Common myeloid progenitor, CD34-positive (primary cell): ENCODE measurements at regions not wholly inside any gene's neighbourhood (a gene's known extent, or its start where the extent isn't known, plus 50 kb on each side); places are given as distances from the start of the nearest gene placed in this dataset.

Experiments used
- CTCF ChIA-PET: fragments of 350-600 bp; sonication (Branson Sonifier 250); formaldehyde crosslinking; loops from one replicate; lab custom pipeline; 2021; ENCODE audit warnings: antibody characterized with exemption; lab: Charles Lee
- POLR2A ChIA-PET: fragments of 350-600 bp; sonication (Branson Sonifier 250); formaldehyde crosslinking; loops from one replicate; lab custom pipeline; 2021; ENCODE audit warnings: antibody characterized with exemption; lab: Charles Lee
- DNase-seq, 3 donors: peaks; one replicate each; pipeline versions ENCODE4 v3.0.0 to v3.0.0-alpha.2; 2013
- H3K27ac ChIP-seq, 2 experiments: 1 replicate in 1 of 2; 2 replicates in 1 of 2; pipeline ENCODE4 v1.7.0; 2013; ENCODE audit warnings: inconsistent platforms in 2 of 2, low read length in 2 of 2, mild to moderate bottlenecking in 2 of 2, low read depth in 1 of 2, moderate library complexity in 1 of 2; ENCODE audit not compliant: severe bottlenecking in 2 of 2, insufficient read depth in 1 of 2, poor library complexity in 1 of 2
- H3K27me3 ChIP-seq, 5 experiments: replicated peaks in 2 of 5; 1 replicate in 3 of 5; 2 replicates in 2 of 5; pipeline versions ENCODE4 v1.6.1 to v1.7.0; 2013; ENCODE audit warnings: low read length in 4 of 5, mild to moderate bottlenecking in 2 of 5, moderate library complexity in 2 of 5, inconsistent platforms in 1 of 5; ENCODE audit not compliant: insufficient read depth in 5 of 5, control insufficient read depth in 4 of 5
- H3K36me3 ChIP-seq, 4 experiments: 1 replicate in 2 of 4; 2 replicates in 2 of 4; pipeline versions ENCODE4 v1.6.1 to v1.7.0; 2013; ENCODE audit warnings: low read length in 3 of 4, control low read depth in 1 of 4, mild to moderate bottlenecking in 1 of 4; ENCODE audit not compliant: control insufficient read depth in 4 of 4, insufficient read depth in 4 of 4
- H3K4me1 ChIP-seq, 4 experiments: 1 replicate in 3 of 4; 2 replicates in 1 of 4; pipeline versions ENCODE4 v1.6.1 to v1.7.1; 2013; ENCODE audit warnings: low read length in 3 of 4, mild to moderate bottlenecking in 3 of 4, control low read depth in 1 of 4, inconsistent platforms in 1 of 4, moderate library complexity in 1 of 4; ENCODE audit not compliant: control insufficient read depth in 4 of 4, insufficient read depth in 4 of 4; ENCODE audit errors: control extremely low read depth in 1 of 4
- H3K4me3 ChIP-seq, 7 experiments: 1 replicate in 4 of 7; 2 replicates in 3 of 7; pipeline versions ENCODE4 v1.5.1 to v1.7.0; 2013; ENCODE audit warnings: mild to moderate bottlenecking in 7 of 7, low read length in 6 of 7, moderate library complexity in 6 of 7, inconsistent platforms in 2 of 7, low read depth in 2 of 7, control low read depth in 1 of 7; ENCODE audit not compliant: insufficient read depth in 4 of 7, control insufficient read depth in 1 of 7; ENCODE audit errors: extremely low read depth in 1 of 7
- H3K9me3 ChIP-seq, 5 experiments: 1 replicate in 4 of 5; 2 replicates in 1 of 5; pipeline versions ENCODE4 v1.6.1 to v1.7.1; 2013; ENCODE audit warnings: low read length in 4 of 5, mild to moderate bottlenecking in 2 of 5, inconsistent platforms in 1 of 5, low read depth in 1 of 5, moderate library complexity in 1 of 5; ENCODE audit not compliant: control insufficient read depth in 4 of 5, insufficient read depth in 2 of 5; ENCODE audit errors: control extremely low read depth in 1 of 5
- WGBS: methylation state at CpG from one replicate; pipeline ENCODE4 v1.1.5; 2013; ENCODE audit not compliant: insufficient coverage; 5-methylcytosine and 5-hydroxymethylcytosine counted together

DNA sequence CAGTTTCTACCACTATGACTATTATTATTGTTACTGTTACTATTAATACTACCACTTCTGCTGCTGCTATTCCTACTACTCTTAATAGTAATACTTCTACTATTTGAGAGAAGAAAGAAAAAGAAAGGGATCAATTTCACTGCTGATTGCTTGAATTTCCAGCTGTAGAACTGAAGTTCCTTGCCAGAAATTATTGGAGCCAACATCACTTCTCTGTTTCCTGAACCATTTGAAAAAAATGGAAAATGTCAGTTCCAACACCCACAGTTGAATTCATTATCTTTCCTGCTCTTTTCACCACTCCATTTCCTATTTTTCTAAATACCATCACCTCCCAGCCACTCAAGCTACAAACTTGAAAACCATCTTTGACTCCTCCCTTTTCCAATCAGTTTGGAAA lies 54.1 kb upstream of the PIK3C2G start:
- Histone ChIP-seq H3K27me3 (no peaks in the 10 kb centered on the region), H3K36me3 (no peaks in the 10 kb centered on the region), H3K27ac (no peak overlapping the region), H3K4me3 (no peak overlapping the region), H3K4me1 (no peaks in the 10 kb centered on the region), H3K9me3 (no peaks in the 10 kb centered on the region)
- DNase-seq, result no peak
- CTCF ChIA-PET, result interaction anchor here (1.2 kb wide), 1 partner anchor 15 kb away, joined by 3 read pairs; no protein-coding TSS in a partner anchor
- POLR2A ChIA-PET, result no interaction called here

DNA sequence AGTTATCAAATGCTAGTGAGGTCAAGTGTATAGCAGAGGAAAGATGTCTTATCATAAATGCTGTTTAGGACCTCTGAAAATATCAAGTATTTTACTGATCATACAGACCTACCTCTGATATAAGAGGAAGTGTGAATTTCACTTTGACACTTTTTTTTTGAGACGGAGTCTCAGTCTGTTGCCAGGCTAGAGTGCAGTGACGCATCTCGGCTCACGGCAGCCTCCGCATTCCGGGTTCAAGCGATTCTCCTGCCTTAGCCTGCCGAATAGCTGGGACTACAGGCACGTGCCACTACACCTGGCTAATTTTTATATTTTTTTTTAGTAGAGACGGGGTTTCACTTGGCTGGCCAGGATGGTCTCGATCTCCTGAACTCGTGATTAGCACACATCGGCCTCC lies 55.1 kb upstream of the PIK3C2G start:
- WGBS, result 99% methylated on average over 12 of the region's 13 CpGs
- ChIA-PET POLR2A (no interaction called here), CTCF (no interaction called here)
- no peak for DNase-seq
- H3K36me3 ChIP-seq, result no peaks in the 10 kb centered on the region
- no peaks in the 10 kb centered on the region for H3K9me3 ChIP-seq
- no peaks in the 10 kb centered on the region for H3K27me3 ChIP-seq
- H3K4me1 ChIP-seq, result no peaks in the 10 kb centered on the region
- H3K4me3 ChIP-seq, result no peak overlapping the region
- H3K27ac ChIP-seq, result no peak overlapping the region

- H3K36me3 ChIP-seq, result no peaks in the 10 kb centered on the region
- no peak for DNase-seq
- H3K27me3 ChIP-seq, result no peaks in the 10 kb centered on the region
- H3K9me3 ChIP-seq, result no peaks in the 10 kb centered on the region
- H3K27ac ChIP-seq, result no peak overlapping the region
- ChIA-PET CTCF (no interaction called here), POLR2A (no interaction called here)
- 100% methylated on average over 2 of the region's 4 CpGs for WGBS
- no peaks in the 10 kb centered on the region for H3K4me1 ChIP-seq
- no peak overlapping the region for H3K4me3 ChIP-seq
These were observed 57.3 kb upstream of the PIK3C2G start for GRCh38 chr12:18204053-18204452.

DNA sequence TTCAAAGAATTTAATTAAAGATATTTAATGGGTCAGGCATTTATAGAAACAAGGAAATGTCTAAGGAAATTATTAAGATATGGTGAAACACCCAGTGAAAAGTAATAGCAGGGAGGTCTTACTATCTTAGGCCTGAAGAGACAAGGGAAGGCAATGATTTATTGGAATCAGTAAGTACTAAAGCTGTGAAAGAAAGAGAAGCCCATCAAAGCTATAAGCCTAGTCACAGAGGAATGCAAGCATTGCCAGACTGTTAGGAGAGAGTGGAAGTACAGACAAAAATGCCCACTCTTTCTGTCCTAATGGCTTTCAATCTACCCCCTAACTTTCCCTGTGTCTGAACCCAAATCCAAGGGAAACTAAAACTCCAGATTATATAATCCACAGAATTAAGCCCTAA lies 69.2 kb upstream of the PIK3C2G start:
- POLR2A ChIA-PET, result no interaction called here
- Histone ChIP-seq H3K36me3 (no peaks in the 10 kb centered on the region), H3K4me1 (no peaks in the 10 kb centered on the region), H3K27ac (no peak overlapping the region), H3K4me3 (no peak overlapping the region), H3K9me3 (no peaks in the 10 kb centered on the region), H3K27me3 (no peaks in the 10 kb centered on the region)
- no peak for DNase-seq
- CTCF ChIA-PET, result no interaction called here

- Histone ChIP-seq H3K4me1 (no peaks in the 10 kb centered on the region), H3K27me3 (no peaks in the 10 kb centered on the region), H3K4me3 (no peak overlapping the region), H3K36me3 (no peaks in the 10 kb centered on the region), H3K27ac (no peak overlapping the region), H3K9me3 (no peaks in the 10 kb centered on the region)
- no CpG with 5 or more reads among the region's 2 CpGs for WGBS
- POLR2A ChIA-PET, result no interaction called here
- CTCF ChIA-PET, result no interaction called here
- DNase-seq, result no peak
These were observed 78.2 kb upstream of the PIK3C2G start for GRCh38 chr12:18183141-18183540.

- H3K9me3 ChIP-seq, result peaks cover 0 to 17% (median 12%) of the 10 kb centered on the region in 5 experiments
- H3K27ac ChIP-seq, result no peak overlapping the region
- no CpG with 5 or more reads among the region's 1 CpG for WGBS
- H3K36me3 ChIP-seq, result no peaks in the 10 kb centered on the region
- no peaks in the 10 kb centered on the region for H3K27me3 ChIP-seq
- H3K4me1 ChIP-seq, result no peaks in the 10 kb centered on the region
- no peak for DNase-seq
- H3K4me3 ChIP-seq, result no peak overlapping the region
- POLR2A ChIA-PET, result no interaction called here
- CTCF ChIA-PET, result no interaction called here
These were observed 81.6 kb upstream of the RERGL start for GRCh38 chr12:18171571-18171970.

GRCh38 chr12:18168016-18168415 lies 78.0 kb upstream of the RERGL start:
- Histone ChIP-seq H3K27ac (no peak overlapping the region), H3K9me3 (peaks cover 0 to 10% (median 6%) of the 10 kb centered on the region in 5 experiments), H3K4me1 (no peaks in the 10 kb centered on the region), H3K4me3 (no peak overlapping the region), H3K36me3 (no peaks in the 10 kb centered on the region), H3K27me3 (no peaks in the 10 kb centered on the region)
- no CpG with 5 or more reads among the region's 3 CpGs for WGBS
- ChIA-PET CTCF (no interaction called here), POLR2A (no interaction called here)
- no peak for DNase-seq
